ENCODE measurements at regions not wholly inside any gene's neighbourhood (a gene's known extent, or its start where the extent isn't known, plus 50 kb on each side); places are given as distances from the start of the nearest gene placed in this dataset.

DNA sequence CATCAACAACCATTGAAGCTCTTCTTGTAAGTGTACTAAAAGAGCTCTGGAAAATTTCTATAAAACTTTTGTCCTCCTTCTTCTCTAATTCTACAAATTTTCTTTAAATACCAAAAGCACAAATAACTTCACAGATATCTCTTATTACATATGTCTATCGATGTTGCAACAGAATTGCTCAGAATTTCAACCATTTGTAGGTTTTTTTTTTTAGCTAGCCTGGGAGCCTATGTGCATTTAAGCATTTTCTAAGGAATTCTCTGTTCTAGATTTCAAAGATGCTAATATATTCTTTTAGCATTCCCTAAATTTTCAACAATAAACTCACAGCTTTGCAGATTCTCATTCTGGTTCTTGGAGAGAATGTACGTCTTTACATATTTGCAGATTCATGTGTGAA, 774.3 kb upstream of the NR2F2 start:
- Histone ChIP-seq H4K8ac (ENCODE audit: extremely low read depth, insufficient read depth, low read length) (no peak overlapping the region), H3K23me2 (ENCODE audit: low read depth, low read length) (no peaks in the 10 kb centered on the region), H3K9me3 (ENCODE audit: insufficient read depth in 2 of 2, low read depth in 1 of 2, low read length in 1 of 2) (no peaks in the 10 kb centered on the region), H2AFZ (ENCODE audit: low read length) (no peak overlapping the region), H2BK20ac (ENCODE audit: low read length) (no peak overlapping the region), H3K79me1 (ENCODE audit: low read depth, low read length) (no peaks in the 10 kb centered on the region), H3K4me3 (ENCODE audit: extremely low read depth in 1 of 4, insufficient read depth in 2 of 4, low read depth in 3 of 4, low read length in 4 of 4) (no peak overlapping the region), H3K9ac (replicated peaks in 1 of 4; ENCODE audit: extremely low read depth in 1 of 4, low read depth in 3 of 4, low read length in 3 of 4) (no peak overlapping the region), H3K4me1 (replicated peaks in 1 of 4; ENCODE audit: control insufficient read depth in 3 of 4, insufficient read depth in 4 of 4, low read length in 3 of 4) (peaks cover 0 to 8% (median 0%) of the 10 kb centered on the region in 4 experiments; a peak in 1 of 7 replicates), H3K79me2 (ENCODE audit: control insufficient read depth in 1 of 2, insufficient read depth in 2 of 2, low read length in 2 of 2) (no peaks in the 10 kb centered on the region), H3K18ac (ENCODE audit: extremely low read depth, low read length) (no peak overlapping the region), H3K56ac (replicated peaks; ENCODE audit: insufficient read length, low read depth, low read length) (no peak overlapping the region), H3K27me3 (replicated peaks in 1 of 4; ENCODE audit: control insufficient read depth in 3 of 4, extremely low read depth in 1 of 4, insufficient read depth in 3 of 4, low read length in 3 of 4) (no peaks in the 10 kb centered on the region), H3K36me3 (ENCODE audit: control insufficient read depth in 2 of 4, insufficient read depth in 4 of 4, low read length in 3 of 4) (no peaks in the 10 kb centered on the region), H3K14ac (ENCODE audit: insufficient read length) (no peak overlapping the region), H2BK120ac (replicated peaks; ENCODE audit: low read depth, low read length) (no peak overlapping the region), H4K20me1 (replicated peaks in 1 of 2; ENCODE audit: control insufficient read depth in 1 of 2, insufficient read depth in 2 of 2, low read length in 2 of 2) (no peaks in the 10 kb centered on the region), H3K23ac (ENCODE audit: insufficient read length) (no peak overlapping the region), H2AK5ac (ENCODE audit: low read depth, low read length) (no peak overlapping the region), H3K4me2 (ENCODE audit: insufficient read depth in 1 of 2, low read depth in 2 of 2, low read length in 2 of 2) (no peak overlapping the region), H2BK12ac (ENCODE audit: low read depth, low read length) (no peak overlapping the region), H2BK15ac (ENCODE audit: low read length) (no peak overlapping the region), H4K91ac (replicated peaks; ENCODE audit: insufficient read length, low read length) (no peak overlapping the region), H4K5ac (ENCODE audit: insufficient read length, low read depth, low read length) (no peak overlapping the region), H3K4ac (replicated peaks; ENCODE audit: insufficient read length, low read depth, low read length) (no peak overlapping the region), H2BK5ac (ENCODE audit: low read depth, low read length) (no peak overlapping the region), H3K27ac (ENCODE audit: low read depth, low read length) (no peak overlapping the region)
- no peak for DNase-seq (ENCODE audit: low read depth in 1 of 2, low spot score in 2 of 2)
- FAIRE-seq = no peak
- POLR2A ChIA-PET (ENCODE audit: partially characterized antibody) = interaction anchor here (0.6 kb wide), 1 partner anchor 527 kb away, joined by 3 read pairs; no protein-coding TSS in a partner anchor
- CTCF ChIA-PET (ENCODE audit: partially characterized antibody) = interaction anchor here (1.6 kb wide), 2 partner anchors 10 to 108 kb away, joined by 4 to 6 read pairs; no protein-coding TSS in a partner anchor
- no peak for TF ChIP-seq GTF2F1 (IDR thresholded peaks at IDR 0.05; ENCODE audit: borderline replicate concordance, low read depth, low read length)
- TF ChIP-seq RBBP5 (IDR thresholded peaks at IDR 0.05; ENCODE audit: borderline replicate concordance, low read depth, low read length) = no peak
- TF ChIP-seq CREB1 (IDR thresholded peaks at IDR 0.05) = no peak
- 95% methylated on average over 2 of the region's 2 CpGs; no CpG with 5 or more reads in 1 of the 2 experiments for WGBS, 2 experiments (ENCODE audit: extremely low coverage in 1 of 2, insufficient coverage in 1 of 2, insufficient read length in 1 of 2, insufficient replicate concordance in 2 of 2, low coverage in 1 of 2, low lambda C conversion rate in 2 of 2, missing lambda C conversion rate in 1 of 2)

All from H1 (cell line).